HCT116 (cell line): ENCODE measurements at regions not wholly inside any gene's neighbourhood (a gene's known extent, or its start where the extent isn't known, plus 50 kb on each side); places are given as distances from the start of the nearest gene placed in this dataset.

Experiments
- ATAC-seq: fragments of 200-7000 bp; cut with Tn5 transposase; 2 replicates; pipeline ENCODE4 v1.9.1; 2020; ENCODE audit warnings: mild to moderate bottlenecking, moderate library complexity
- BruUV-seq: library from RNA; stranded (reverse); fragments of 400-500 nt; replicated peaks from 2 replicates; lab custom pipeline; 2021; lab: Mats Ljungman, UMichigan
- CTCF ChIA-PET: fragments of 300-600 bp; sonication (Branson Sonifier 250); formaldehyde crosslinking; loops from one replicate; lab custom pipeline; 2021; ENCODE audit warnings: antibody characterized with exemption; lab: Charles Lee
- POLR2A ChIA-PET: fragments of 300-600, 350-600 bp; sonication (Branson Sonifier 250); formaldehyde crosslinking; loops from one replicate; lab custom pipeline; 2021; ENCODE audit warnings: antibody characterized with exemption; lab: Charles Lee
- RAD21 ChIA-PET, 2 experiments: fragments of 300-600 bp; sonication (Branson Sonifier 250); formaldehyde crosslinking; loops; one replicate each; lab custom pipeline; 2023; ENCODE audit warnings: low total read pairs in 2 of 2; ENCODE audit not compliant: uncharacterized antibody in 2 of 2, unreplicated experiment in 2 of 2, low non-redundant PET in 1 of 2; lab: Charles Lee
- DNase-seq: peaks from one replicate; pipeline ENCODE4 v3.0.0-alpha.2; 2010; ENCODE audit warnings: low read depth, low spot score
- H2AFZ ChIP-seq: fragments of 200-600 bp; shearing (Covaris generic), sonication (generic); 2 replicates; pipeline ENCODE4 v1.6.1; 2017; ENCODE audit warnings: low read depth, mixed run types, mixed read lengths, antibody characterized with exemption, low read length; ENCODE audit not compliant: poor library complexity, severe bottlenecking
- H3K27ac ChIP-seq: 2 replicates; pipeline ENCODE4 v1.5.1; 2012; ENCODE audit warnings: low read depth, low read length
- H3K27me3 ChIP-seq: fragments of 200-600 bp; sonication (generic); 2 replicates; pipeline ENCODE4 v1.6.1; 2016; ENCODE audit warnings: mixed run types, low read length, mixed read lengths; ENCODE audit not compliant: insufficient read depth
- H3K36me3 ChIP-seq, 2 experiments: fragments of 200-500 bp in 1 of 2; fragments of 200-600 bp in 1 of 2; sonication (Bioruptor generic) in 1 of 2; sonication (generic) in 1 of 2; 2 replicates each; pipeline versions ENCODE4 v1.5.1 to v1.6.1; 2014 to 2016; ENCODE audit warnings: low read length in 2 of 2, inconsistent platforms in 1 of 2, mixed read lengths in 1 of 2, mixed run types in 1 of 2; ENCODE audit not compliant: insufficient read depth in 2 of 2, control insufficient read depth in 1 of 2
- H3K4me1 ChIP-seq, 2 experiments: fragments of 200-600 bp in 1 of 2; sonication (generic) in 1 of 2; 2 replicates each; pipeline versions ENCODE4 v1.5.1 to v1.6.1; 2012 to 2017; ENCODE audit warnings: low read length in 2 of 2, inconsistent platforms in 1 of 2, mild to moderate bottlenecking in 1 of 2, mixed read lengths in 1 of 2, mixed run types in 1 of 2, moderate library complexity in 1 of 2; ENCODE audit not compliant: insufficient read depth in 2 of 2, control insufficient read depth in 1 of 2
- H3K4me2 ChIP-seq: fragments of 200-600 bp; sonication (generic); 2 replicates; pipeline ENCODE4 v1.6.1; 2017; ENCODE audit warnings: mixed run types, low read length, mixed read lengths
- H3K4me3 ChIP-seq, 2 experiments: fragments of 200-600 bp in 1 of 2; sonication (generic) in 1 of 2; replicated peaks in 1 of 2; 2 replicates each; pipeline ENCODE4 v1.5.1; 2011 to 2016; ENCODE audit warnings: low read length in 2 of 2, control low read depth in 1 of 2, low read depth in 1 of 2, mild to moderate bottlenecking in 1 of 2, mixed read lengths in 1 of 2, mixed run types in 1 of 2
- H3K79me2 ChIP-seq: fragments of 200-600 bp; sonication (generic); 2 replicates; pipeline ENCODE4 v1.6.1; 2017; ENCODE audit warnings: mild to moderate bottlenecking, mixed run types, low read length, moderate library complexity, mixed read lengths; ENCODE audit not compliant: insufficient read depth
- H3K9ac ChIP-seq: fragments of 200-600 bp; sonication (generic); 2 replicates; pipeline ENCODE4 v1.6.1; 2016; ENCODE audit warnings: low read length, mixed read lengths
- H3K9me2 ChIP-seq: fragments of 200-600 bp; sonication (generic), shearing (Covaris generic); 2 replicates; pipeline ENCODE4 v1.6.1; 2017; ENCODE audit warnings: mixed run types, mild to moderate bottlenecking, moderate library complexity; ENCODE audit not compliant: insufficient read depth
- H3K9me3 ChIP-seq, 2 experiments: fragments of 200-500 bp in 1 of 2; fragments of 200-600 bp in 1 of 2; sonication (Bioruptor generic) in 1 of 2; sonication (generic) in 1 of 2; 2 replicates each; pipeline ENCODE4 v1.6.1; 2014 to 2017; ENCODE audit warnings: low read length in 2 of 2, mixed read lengths in 2 of 2, inconsistent platforms in 1 of 2, low read depth in 1 of 2, mild to moderate bottlenecking in 1 of 2, mixed run types in 1 of 2, moderate library complexity in 1 of 2; ENCODE audit not compliant: control insufficient read depth in 1 of 2, insufficient read depth in 1 of 2
- H4K20me1 ChIP-seq: fragments of 200-600 bp; sonication (generic), shearing (Covaris generic); 2 replicates; pipeline ENCODE4 v1.6.1; 2017; ENCODE audit warnings: mixed run types, mild to moderate bottlenecking, moderate library complexity; ENCODE audit not compliant: insufficient read depth
- CBX3 ChIP-seq: IDR thresholded peaks from 2 replicates; pipeline ENCODE4 v1.6.1; 2012; ENCODE audit warnings: low read depth
- CEBPB ChIP-seq: IDR thresholded peaks from 2 replicates; pipeline ENCODE4 v1.6.1; 2012; ENCODE audit warnings: low read depth
- EZH2 ChIP-seq: fragments of 200-600 bp; sonication (generic); IDR thresholded peaks from 2 replicates; pipeline ENCODE4 v1.6.1; 2017; ENCODE audit warnings: antibody characterized with exemption, mixed run types
- JUND ChIP-seq: IDR thresholded peaks from 2 replicates; pipeline ENCODE4 v1.6.1; 2012
- POLR2AphosphoS5 ChIP-seq: IDR thresholded peaks from 2 replicates; pipeline ENCODE4 v1.6.1; 2011; ENCODE audit warnings: mild to moderate bottlenecking, low read depth, low read length, moderate library complexity
- SP1 ChIP-seq: IDR thresholded peaks from 2 replicates; pipeline ENCODE4 v1.6.1; 2012; ENCODE audit warnings: low read depth
- TCF7L2 ChIP-seq: IDR thresholded peaks from 2 replicates; pipeline ENCODE4 v1.7.0; 2011; ENCODE audit warnings: borderline replicate concordance, inconsistent platforms; ENCODE audit not compliant: insufficient read depth, insufficient read length; ENCODE audit errors: extremely low read depth
- YY1 ChIP-seq: IDR thresholded peaks from 2 replicates; pipeline ENCODE4 v1.6.1; 2011; ENCODE audit warnings: low read length, low read depth, moderate library complexity, mild to moderate bottlenecking; ENCODE audit not compliant: insufficient replicate concordance; ENCODE audit errors: extremely low read depth
- ZFX ChIP-seq: fragments of 450-650 bp; IDR thresholded peaks from 2 replicates; pipeline ENCODE4 v1.6.1; 2017
- intact Hi-C: fragments of 100-400 bp; cut with micrococcal nuclease; formaldehyde crosslinking; loops from 2 replicates; pipeline ENCODE4 v1.10.0; 2022
- TF ChIP-seq, protein P1 (sequence below): IDR thresholded peaks from 2 replicates; pipeline ENCODE4 v1.6.1; 2012
- TF ChIP-seq, protein P2 (sequence below): IDR thresholded peaks from 2 replicates; pipeline ENCODE4 v1.6.1; 2012; ENCODE audit warnings: low read depth
- TF ChIP-seq, protein P3 (sequence below): IDR thresholded peaks from 2 replicates; pipeline ENCODE4 v1.6.1; 2011; ENCODE audit warnings: mild to moderate bottlenecking, low read length, moderate library complexity; ENCODE audit not compliant: insufficient replicate concordance; ENCODE audit errors: extremely low read depth
- TF ChIP-seq, protein P4 (sequence below): IDR thresholded peaks from 2 replicates; pipeline ENCODE4 v1.6.1; 2012

DNA sequence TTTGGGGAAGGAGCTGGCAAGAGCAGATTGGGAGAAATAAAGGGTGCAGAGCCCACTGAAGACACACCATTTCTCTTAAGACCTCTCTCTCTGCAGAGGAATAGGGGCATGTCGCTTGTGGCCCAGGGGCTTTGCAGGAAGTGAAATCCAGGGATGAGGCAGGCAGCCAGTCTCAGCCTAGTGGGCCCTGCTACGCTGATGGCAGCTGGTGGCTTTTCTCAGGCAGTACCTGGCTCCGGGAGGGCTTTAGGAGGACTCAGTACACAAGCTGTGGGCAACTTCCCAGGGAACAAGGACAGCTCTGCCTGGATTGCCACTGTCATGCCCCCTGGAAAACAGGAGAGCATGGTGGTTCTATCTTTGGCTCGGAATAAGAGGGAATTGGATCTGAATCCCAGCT lies 76.2 kb upstream of the NEURL1B start:
- POLR2A ChIA-PET: no interaction called here
- RAD21 ChIA-PET: no interaction called here

DNA sequence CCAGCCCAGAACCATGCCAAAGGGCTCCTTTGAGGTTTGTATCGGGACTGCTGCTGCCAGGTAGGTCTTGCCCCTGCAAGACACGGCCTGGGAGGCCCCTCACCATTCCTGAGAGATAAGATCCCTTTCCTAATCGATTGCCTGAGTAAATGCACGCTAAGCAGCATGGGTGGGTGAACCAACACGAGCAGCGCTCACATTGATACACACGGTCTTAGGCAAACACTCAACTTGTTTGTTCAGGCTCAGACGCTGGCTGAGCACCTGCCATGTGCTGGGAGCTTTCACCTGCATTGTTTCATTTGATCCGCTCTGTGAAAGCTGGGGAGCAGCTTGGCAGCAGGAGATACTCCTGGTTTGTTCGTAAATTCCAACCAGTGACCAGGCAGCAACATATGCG lies 76.9 kb upstream of the NEURL1B start:
- no peak overlapping the region for H3K9ac ChIP-seq
- H4K20me1 ChIP-seq: no peaks in the 10 kb centered on the region
- intact Hi-C loops: no loop called here
- no peaks in the 10 kb centered on the region for H3K9me2 ChIP-seq
- H3K79me2 ChIP-seq: no peaks in the 10 kb centered on the region
- no peak overlapping the region for H3K4me2 ChIP-seq
- RAD21 ChIA-PET: no interaction called here
- CTCF ChIA-PET: no interaction called here
- POLR2A ChIA-PET: no interaction called here
- no TSS peak for BruUV-seq
- H3K4me3 ChIP-seq: no peak overlapping the region
- H3K4me1 ChIP-seq: peaks cover 3 to 4% of the 10 kb centered on the region in 2 experiments; a peak in 2 of 4 replicates
- H3K27me3 ChIP-seq: 0 out of 2 replicates have a peak, but pooled peaks cover 4% of the 10 kb centered on the region
- DNase-seq (no peak), ATAC-seq (no peak)
- H3K36me3 ChIP-seq: no peaks in the 10 kb centered on the region
- H3K27ac ChIP-seq: no peak overlapping the region
- H3K9me3 ChIP-seq: no peaks in the 10 kb centered on the region
- H2AFZ ChIP-seq: no peak overlapping the region
- TF ChIP-seq YY1: no peak
- TF ChIP-seq, protein P1, sequence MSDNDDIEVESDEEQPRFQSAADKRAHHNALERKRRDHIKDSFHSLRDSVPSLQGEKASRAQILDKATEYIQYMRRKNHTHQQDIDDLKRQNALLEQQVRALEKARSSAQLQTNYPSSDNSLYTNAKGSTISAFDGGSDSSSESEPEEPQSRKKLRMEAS: no peak
- no peak for TF ChIP-seq JUND
- no peak for TF ChIP-seq POLR2AphosphoS5
- TF ChIP-seq, protein P2, sequence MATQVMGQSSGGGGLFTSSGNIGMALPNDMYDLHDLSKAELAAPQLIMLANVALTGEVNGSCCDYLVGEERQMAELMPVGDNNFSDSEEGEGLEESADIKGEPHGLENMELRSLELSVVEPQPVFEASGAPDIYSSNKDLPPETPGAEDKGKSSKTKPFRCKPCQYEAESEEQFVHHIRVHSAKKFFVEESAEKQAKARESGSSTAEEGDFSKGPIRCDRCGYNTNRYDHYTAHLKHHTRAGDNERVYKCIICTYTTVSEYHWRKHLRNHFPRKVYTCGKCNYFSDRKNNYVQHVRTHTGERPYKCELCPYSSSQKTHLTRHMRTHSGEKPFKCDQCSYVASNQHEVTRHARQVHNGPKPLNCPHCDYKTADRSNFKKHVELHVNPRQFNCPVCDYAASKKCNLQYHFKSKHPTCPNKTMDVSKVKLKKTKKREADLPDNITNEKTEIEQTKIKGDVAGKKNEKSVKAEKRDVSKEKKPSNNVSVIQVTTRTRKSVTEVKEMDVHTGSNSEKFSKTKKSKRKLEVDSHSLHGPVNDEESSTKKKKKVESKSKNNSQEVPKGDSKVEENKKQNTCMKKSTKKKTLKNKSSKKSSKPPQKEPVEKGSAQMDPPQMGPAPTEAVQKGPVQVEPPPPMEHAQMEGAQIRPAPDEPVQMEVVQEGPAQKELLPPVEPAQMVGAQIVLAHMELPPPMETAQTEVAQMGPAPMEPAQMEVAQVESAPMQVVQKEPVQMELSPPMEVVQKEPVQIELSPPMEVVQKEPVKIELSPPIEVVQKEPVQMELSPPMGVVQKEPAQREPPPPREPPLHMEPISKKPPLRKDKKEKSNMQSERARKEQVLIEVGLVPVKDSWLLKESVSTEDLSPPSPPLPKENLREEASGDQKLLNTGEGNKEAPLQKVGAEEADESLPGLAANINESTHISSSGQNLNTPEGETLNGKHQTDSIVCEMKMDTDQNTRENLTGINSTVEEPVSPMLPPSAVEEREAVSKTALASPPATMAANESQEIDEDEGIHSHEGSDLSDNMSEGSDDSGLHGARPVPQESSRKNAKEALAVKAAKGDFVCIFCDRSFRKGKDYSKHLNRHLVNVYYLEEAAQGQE: no peak
- TF ChIP-seq EZH2: no peak
- TF ChIP-seq, protein P3, sequence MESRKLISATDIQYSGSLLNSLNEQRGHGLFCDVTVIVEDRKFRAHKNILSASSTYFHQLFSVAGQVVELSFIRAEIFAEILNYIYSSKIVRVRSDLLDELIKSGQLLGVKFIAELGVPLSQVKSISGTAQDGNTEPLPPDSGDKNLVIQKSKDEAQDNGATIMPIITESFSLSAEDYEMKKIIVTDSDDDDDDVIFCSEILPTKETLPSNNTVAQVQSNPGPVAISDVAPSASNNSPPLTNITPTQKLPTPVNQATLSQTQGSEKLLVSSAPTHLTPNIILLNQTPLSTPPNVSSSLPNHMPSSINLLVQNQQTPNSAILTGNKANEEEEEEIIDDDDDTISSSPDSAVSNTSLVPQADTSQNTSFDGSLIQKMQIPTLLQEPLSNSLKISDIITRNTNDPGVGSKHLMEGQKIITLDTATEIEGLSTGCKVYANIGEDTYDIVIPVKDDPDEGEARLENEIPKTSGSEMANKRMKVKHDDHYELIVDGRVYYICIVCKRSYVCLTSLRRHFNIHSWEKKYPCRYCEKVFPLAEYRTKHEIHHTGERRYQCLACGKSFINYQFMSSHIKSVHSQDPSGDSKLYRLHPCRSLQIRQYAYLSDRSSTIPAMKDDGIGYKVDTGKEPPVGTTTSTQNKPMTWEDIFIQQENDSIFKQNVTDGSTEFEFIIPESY: no peak
- no peak for TF ChIP-seq CBX3
- no peak for TF ChIP-seq CEBPB
- no peak for TF ChIP-seq TCF7L2
- TF ChIP-seq SP1: no peak
- no peak for TF ChIP-seq ZFX
- TF ChIP-seq, protein P4, sequence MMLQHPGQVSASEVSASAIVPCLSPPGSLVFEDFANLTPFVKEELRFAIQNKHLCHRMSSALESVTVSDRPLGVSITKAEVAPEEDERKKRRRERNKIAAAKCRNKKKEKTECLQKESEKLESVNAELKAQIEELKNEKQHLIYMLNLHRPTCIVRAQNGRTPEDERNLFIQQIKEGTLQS: no peak

More for the DNA sequence above, 76.2 kb upstream of the NEURL1B start:
- Histone ChIP-seq H3K4me3 (no peak overlapping the region), H3K36me3 (no peaks in the 10 kb centered on the region), H3K4me2 (no peak overlapping the region), H2AFZ (no peak overlapping the region), H3K4me1 (no peaks in the 10 kb centered on the region), H3K9me3 (no peaks in the 10 kb centered on the region), H4K20me1 (no peaks in the 10 kb centered on the region), H3K27ac (no peak overlapping the region), H3K9ac (no peak overlapping the region), H3K27me3 (peaks cover 4% of the 10 kb centered on the region; the same call in 1 of the 2 replicates), H3K9me2 (no peaks in the 10 kb centered on the region), H3K79me2 (no peaks in the 10 kb centered on the region)
- no peak for DNase-seq
- intact Hi-C loops: no loop called here
- TF ChIP-seq POLR2AphosphoS5: no peak
- CTCF ChIA-PET: no interaction called here
- no TSS peak for BruUV-seq
- no peak for ATAC-seq
